ENCODE measurements at regions not wholly inside any gene's neighbourhood (a gene's known extent, or its start where the extent isn't known, plus 50 kb on each side); places are given as distances from the start of the nearest gene placed in this dataset.

DNA sequence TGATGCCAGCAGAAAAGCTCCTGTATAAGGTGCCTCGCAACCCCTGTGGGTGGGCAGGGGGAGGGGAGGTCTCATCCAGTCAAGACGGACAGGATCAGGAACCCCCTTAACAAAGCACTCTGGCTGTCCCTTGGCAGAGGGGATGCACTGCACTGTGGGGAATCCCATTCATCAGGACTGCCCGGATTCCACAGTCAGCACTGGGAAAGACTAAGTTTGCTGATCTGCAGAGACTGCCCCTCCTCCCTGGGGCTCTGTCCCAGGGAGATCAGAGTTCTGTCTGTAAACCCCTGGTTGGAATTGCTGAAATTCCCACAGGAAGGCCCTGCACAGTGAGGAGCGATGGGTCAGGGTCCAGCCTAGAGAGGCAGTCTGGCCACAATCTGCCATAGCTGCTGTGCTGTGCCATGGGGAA lies 149.5 kb upstream of the RBBP8 start:
- ATAC-seq (ENCODE audit: low read depth) (no peak), DNase-seq (no peak)
- H3K27ac Mint-ChIP-seq = no peak overlapping the region
- H3K4me3 Mint-ChIP-seq = no peak overlapping the region
- no peaks in the 10 kb centered on the region for H3K36me3 Mint-ChIP-seq
- POLR2A ChIA-PET = no interaction called here
- H3K27me3 Mint-ChIP-seq = peaks cover 10% of the 10 kb centered on the region
- no peaks in the 10 kb centered on the region for H3K9me3 Mint-ChIP-seq
- no peaks in the 10 kb centered on the region for H3K4me1 Mint-ChIP-seq

DNA sequence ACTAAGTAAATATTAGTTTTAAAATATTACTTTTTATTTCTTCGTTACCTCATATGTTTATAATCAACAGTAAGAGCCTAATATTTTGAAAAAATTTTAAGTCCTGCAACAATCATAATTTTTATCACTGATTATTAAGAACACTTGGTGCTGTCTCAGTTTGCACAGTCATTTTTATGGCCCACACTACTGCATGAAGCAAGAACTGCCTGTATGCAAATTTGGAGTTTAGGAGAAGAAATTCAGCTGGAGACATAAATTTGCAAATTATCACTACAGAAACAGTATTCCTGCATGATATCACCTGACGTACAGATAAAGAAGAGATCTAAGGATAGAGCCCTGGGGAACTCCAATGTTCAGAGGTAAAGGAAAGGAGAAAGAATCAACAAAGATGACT lies 144.1 kb upstream of the RBBP8 start:
- no peak overlapping the region for H3K27ac Mint-ChIP-seq
- H3K27me3 Mint-ChIP-seq = peaks cover 19% of the 10 kb centered on the region
- ATAC-seq (ENCODE audit: low read depth) = no peak
- POLR2A ChIA-PET = no interaction called here
- H3K4me3 Mint-ChIP-seq = no peak overlapping the region
- no peaks in the 10 kb centered on the region for H3K9me3 Mint-ChIP-seq
- no peaks in the 10 kb centered on the region for H3K4me1 Mint-ChIP-seq
- no peaks in the 10 kb centered on the region for H3K36me3 Mint-ChIP-seq
- no peak for DNase-seq

DNA sequence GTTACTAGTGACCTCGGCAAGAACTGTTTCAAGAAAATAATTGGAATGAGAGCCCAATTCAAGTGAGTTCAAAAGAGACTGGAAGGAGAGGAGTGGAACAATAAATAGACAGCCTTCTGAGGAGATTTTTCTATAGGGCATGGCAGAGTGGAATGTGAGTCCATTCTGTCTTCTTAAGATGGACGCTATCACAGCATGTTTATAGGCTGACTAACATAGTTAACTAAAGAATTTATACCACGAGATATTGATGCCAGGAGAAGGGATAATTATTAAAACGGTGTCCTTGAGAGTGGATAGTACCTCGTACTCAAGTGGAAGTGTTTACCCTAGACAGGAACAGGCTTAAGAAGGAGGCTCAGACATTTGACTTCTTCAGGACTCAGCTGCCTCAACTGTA lies 143.5 kb upstream of the RBBP8 start:
- H3K4me1 Mint-ChIP-seq = no peaks in the 10 kb centered on the region
- H3K36me3 Mint-ChIP-seq = no peaks in the 10 kb centered on the region
- H3K27ac Mint-ChIP-seq = no peak overlapping the region
- H3K9me3 Mint-ChIP-seq = no peaks in the 10 kb centered on the region
- H3K4me3 Mint-ChIP-seq = no peak overlapping the region
- ATAC-seq (ENCODE audit: low read depth) (no peak), DNase-seq (no peak)
- POLR2A ChIA-PET = no interaction called here
- peaks cover 22% of the 10 kb centered on the region for H3K27me3 Mint-ChIP-seq

DNA sequence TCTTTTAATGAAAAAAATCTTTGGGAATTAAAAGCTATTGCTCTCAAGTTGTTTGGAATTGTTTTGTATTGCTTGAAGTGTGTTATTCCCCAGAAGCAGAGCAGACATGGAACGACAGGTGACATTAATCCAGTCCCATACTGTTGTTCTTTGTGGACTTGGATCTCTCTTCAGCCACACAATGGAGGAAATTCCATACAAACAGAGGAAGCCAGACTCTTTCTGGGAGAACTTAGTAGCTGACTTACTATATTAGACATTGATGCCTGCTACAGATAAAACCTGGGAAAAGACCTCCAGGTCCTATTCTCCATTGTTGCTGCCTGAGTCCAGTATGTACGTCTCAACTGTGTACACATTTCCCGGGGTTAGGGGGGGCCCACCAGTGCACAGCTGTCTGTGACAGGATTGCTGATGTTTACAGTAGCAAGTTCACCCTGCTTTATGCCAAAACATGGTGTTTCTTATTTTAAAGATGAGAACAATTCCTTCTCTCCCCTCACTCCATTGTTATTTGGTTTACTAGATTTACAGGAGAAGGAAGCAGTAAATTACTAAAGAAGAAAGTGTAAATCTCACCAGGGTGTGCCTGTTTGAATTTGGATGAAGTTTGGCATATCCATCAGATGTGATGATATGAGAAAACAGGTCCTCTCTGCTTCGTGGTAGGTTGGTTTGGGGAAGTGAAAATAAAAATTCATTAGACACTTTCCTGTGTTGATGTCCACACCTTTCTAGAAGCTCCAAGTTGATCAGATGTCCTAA lies 142.4 kb upstream of the RBBP8 start:
- H3K27me3 Mint-ChIP-seq = peaks cover 26% of the 10 kb centered on the region
- DNase-seq (no peak), ATAC-seq (ENCODE audit: low read depth) (no peak)
- no peaks in the 10 kb centered on the region for H3K4me1 Mint-ChIP-seq
- no peak overlapping the region for H3K27ac Mint-ChIP-seq
- no peak overlapping the region for H3K4me3 Mint-ChIP-seq
- POLR2A ChIA-PET = no interaction called here
- no peaks in the 10 kb centered on the region for H3K9me3 Mint-ChIP-seq
- H3K36me3 Mint-ChIP-seq = no peaks in the 10 kb centered on the region

DNA sequence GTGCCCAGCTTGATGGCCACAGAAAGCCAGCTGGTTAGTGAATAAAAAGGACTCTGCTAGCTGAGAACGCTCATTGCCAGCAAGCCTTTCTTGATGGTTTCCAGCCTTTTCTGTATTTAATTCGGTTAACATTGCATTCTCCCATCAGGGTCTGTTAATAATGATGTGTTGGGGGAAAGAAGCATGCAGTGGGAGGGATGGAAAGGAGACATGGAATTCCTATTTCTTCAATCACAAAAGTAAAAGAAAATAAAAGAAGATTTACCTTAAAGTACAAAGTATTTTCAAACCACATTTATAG lies 141.9 kb upstream of the RBBP8 start:
- Mint-ChIP-seq H3K4me3 (no peak overlapping the region), H3K27ac (no peak overlapping the region), H3K9me3 (no peaks in the 10 kb centered on the region), H3K27me3 (peaks cover 30% of the 10 kb centered on the region), H3K4me1 (no peaks in the 10 kb centered on the region), H3K36me3 (no peaks in the 10 kb centered on the region)
- ATAC-seq (ENCODE audit: low read depth) (no peak), DNase-seq (no peak)
- POLR2A ChIA-PET = no interaction called here

DNA sequence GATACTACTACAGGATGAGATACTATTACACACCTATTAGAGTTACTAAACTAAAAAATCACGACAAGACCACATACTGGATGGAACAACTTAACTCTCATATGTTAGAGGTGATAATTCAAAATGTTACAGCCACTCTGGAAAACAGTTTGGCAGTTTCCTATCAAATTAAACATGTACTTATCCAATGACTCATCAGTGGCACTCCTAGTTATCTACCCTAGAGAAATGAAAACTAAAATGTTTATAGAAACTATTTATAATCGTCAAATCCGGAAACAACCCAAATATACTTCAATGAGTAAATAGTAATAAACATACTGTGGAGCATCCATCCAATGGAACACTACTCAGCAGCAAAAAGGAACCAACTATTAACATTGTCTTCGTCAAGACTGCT lies 137.0 kb upstream of the RBBP8 start:
- Mint-ChIP-seq H3K27ac (no peak overlapping the region), H3K36me3 (no peaks in the 10 kb centered on the region), H3K9me3 (no peaks in the 10 kb centered on the region), H3K4me3 (no peak overlapping the region), H3K4me1 (no peaks in the 10 kb centered on the region), H3K27me3 (peaks cover 31% of the 10 kb centered on the region)
- ATAC-seq (ENCODE audit: low read depth) (no peak), DNase-seq (no peak)
- POLR2A ChIA-PET = interaction anchor here (0.6 kb wide), 1 partner anchor 146 kb away, joined by 5 read pairs; no protein-coding TSS in a partner anchor

DNA sequence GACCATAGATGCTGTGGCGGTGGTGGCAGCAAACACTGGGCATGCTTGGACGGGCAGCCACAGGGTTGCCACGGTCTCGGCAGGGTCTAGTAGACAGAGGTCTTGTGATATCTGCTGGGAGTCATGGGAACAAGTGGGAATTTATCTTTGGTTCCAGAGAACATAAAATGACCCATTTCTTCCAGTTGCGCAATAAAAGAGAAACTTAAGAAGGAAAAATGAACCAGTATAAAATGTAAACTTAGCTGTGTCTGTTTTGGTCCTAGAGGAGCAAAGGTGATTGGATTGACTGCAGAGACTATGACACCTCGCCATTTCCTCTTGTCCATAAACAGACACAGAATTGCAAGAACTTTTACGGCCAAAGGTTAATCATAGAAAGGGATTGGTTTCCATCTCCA lies 132.6 kb upstream of the RBBP8 start:
- Mint-ChIP-seq H3K4me1 (no peaks in the 10 kb centered on the region), H3K27me3 (peaks cover 21% of the 10 kb centered on the region), H3K36me3 (no peaks in the 10 kb centered on the region), H3K4me3 (no peak overlapping the region), H3K9me3 (no peaks in the 10 kb centered on the region), H3K27ac (no peak overlapping the region)
- DNase-seq = no peak
- POLR2A ChIA-PET = no interaction called here
- ATAC-seq (ENCODE audit: low read depth) = no peak

DNA sequence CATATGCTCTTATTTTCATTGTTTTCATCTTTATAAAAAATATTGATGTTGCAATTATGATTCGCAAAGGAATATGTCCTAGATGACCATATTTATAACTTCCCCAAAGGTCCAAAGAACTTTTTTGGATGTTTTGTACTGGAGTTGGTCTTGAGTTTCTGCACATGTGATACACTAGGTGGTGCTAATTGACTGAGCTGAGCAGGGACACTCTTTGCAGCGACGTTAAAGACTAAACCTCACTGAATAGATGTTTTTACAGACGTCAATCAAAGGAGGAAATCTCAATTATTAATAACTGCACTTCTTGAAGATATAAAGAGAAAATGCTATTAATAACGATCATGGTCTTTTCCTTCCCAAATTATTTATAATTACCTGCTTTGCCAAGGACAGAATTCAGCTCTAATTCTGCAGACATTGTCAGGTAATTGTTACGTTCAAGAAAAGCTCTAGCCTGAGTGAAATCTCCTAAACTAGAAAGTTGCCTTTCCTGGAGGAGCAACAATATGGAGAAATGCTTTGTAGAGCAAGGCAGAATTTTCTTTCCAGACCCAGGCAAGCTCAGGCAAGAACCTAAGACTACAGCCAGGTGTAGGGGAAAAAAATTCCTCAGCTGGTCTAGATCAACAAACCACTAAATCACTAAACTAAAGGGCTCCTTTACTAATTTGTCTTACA lies 119.3 kb upstream of the RBBP8 start:
- Mint-ChIP-seq H3K36me3 (no peaks in the 10 kb centered on the region), H3K4me3 (no peak overlapping the region), H3K9me3 (no peaks in the 10 kb centered on the region), H3K27ac (no peak overlapping the region), H3K27me3 (peaks cover 15% of the 10 kb centered on the region), H3K4me1 (no peaks in the 10 kb centered on the region)
- DNase-seq (no peak), ATAC-seq (ENCODE audit: low read depth) (no peak)
- POLR2A ChIA-PET = no interaction called here

DNA sequence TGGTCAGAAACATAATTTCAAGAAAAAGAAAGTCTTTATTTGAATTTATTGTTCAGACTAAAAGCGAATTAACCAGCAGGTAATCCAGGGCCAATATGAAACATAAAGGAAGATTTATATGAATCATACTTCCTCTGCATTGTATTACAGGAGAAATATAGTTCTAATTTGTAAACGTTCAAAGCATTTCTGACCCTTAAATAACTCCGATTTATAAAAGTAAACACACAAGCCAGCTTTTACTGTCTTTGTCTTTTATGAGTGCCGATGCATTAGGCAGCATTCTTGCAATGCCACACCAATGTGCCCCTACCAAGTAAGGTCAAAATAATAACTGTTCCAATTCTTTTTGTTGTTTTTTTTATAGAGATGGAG lies 118.8 kb upstream of the RBBP8 start:
- POLR2A ChIA-PET = no interaction called here
- no peak for ATAC-seq (ENCODE audit: low read depth)

DNA sequence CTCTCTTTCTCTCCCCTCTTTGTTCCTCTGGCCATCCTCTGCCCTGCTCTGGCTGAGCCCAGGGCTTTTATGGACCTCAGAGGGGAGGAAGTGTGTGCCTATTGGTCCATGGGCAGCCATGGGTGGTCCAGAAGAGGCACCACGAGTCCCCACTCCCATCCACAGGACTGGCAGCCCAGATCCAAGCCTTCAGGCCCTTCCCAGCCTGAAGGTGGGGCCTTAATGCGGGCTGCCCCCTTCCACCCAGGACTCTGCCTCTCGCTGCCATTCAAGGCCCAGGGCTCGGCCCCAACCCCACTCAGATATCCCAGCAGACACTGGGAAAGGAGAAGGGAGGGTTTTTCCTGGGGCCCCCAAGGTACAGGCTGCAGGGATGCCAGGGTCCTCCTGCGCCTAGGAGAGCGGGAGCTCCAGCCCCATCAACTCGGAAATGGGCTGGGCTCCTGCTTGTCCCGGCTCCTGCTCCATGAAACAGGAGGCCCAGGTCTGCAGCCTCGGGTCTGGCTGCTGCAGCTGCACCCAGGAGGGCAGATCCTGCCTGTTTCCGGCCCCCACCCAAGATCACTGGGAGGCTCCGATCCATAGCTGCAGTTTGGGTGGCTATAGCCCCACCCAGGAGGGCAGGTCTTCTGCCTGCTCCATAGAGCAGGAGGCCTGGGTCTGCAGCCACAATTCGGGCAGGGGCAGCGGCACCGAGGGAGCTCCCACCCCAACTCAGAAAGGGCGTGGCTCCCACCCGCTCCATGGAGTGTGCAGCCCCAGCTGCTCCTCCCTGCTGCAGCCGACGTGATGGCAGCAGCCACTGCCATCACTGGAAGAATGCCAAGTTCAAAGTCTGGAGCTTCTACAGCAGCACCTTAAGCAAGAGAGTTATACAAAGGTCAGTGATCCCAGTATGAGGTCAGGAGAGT lies 116.6 kb upstream of the RBBP8 start:
- Mint-ChIP-seq H3K4me3 (no peak overlapping the region), H3K9me3 (no peaks in the 10 kb centered on the region), H3K4me1 (no peaks in the 10 kb centered on the region), H3K27ac (no peak overlapping the region), H3K36me3 (no peaks in the 10 kb centered on the region), H3K27me3 (peaks cover 15% of the 10 kb centered on the region)
- ATAC-seq (ENCODE audit: low read depth) (no peak), DNase-seq (no peak)
- POLR2A ChIA-PET = no interaction called here

More for the DNA sequence above, 118.8 kb upstream of the RBBP8 start:
- Mint-ChIP-seq H3K9me3 (no peaks in the 10 kb centered on the region), H3K4me1 (no peaks in the 10 kb centered on the region), H3K27ac (no peak overlapping the region), H3K4me3 (no peak overlapping the region), H3K36me3 (no peaks in the 10 kb centered on the region), H3K27me3 (peaks cover 15% of the 10 kb centered on the region)
- no peak for DNase-seq

DNA sequence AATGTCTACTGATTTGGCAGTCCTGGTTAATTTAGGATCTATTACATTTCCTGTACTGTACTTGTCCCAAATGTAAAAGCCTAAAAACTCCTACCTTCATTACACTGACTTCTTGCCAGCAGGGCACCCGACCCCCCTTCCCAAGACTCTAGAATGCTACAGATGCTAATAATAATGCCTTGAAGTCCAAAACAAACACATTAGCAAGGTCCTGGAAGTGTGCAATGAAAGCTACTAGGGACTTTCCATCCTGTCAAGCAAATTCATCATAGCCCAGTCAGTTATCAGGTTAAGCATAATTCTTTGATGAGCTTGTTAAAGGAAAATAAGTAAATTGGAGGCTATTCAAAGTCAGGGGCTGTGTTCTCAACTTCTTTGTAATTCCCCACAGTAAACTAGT lies 115.3 kb upstream of the RBBP8 start:
- ATAC-seq (ENCODE audit: low read depth) (no peak), DNase-seq (no peak)
- POLR2A ChIA-PET = no interaction called here
- no peaks in the 10 kb centered on the region for H3K9me3 Mint-ChIP-seq
- no peaks in the 10 kb centered on the region for H3K4me1 Mint-ChIP-seq
- H3K27me3 Mint-ChIP-seq = peaks cover 12% of the 10 kb centered on the region
- no peak overlapping the region for H3K4me3 Mint-ChIP-seq
- H3K36me3 Mint-ChIP-seq = no peaks in the 10 kb centered on the region
- H3K27ac Mint-ChIP-seq = no peak overlapping the region

DNA sequence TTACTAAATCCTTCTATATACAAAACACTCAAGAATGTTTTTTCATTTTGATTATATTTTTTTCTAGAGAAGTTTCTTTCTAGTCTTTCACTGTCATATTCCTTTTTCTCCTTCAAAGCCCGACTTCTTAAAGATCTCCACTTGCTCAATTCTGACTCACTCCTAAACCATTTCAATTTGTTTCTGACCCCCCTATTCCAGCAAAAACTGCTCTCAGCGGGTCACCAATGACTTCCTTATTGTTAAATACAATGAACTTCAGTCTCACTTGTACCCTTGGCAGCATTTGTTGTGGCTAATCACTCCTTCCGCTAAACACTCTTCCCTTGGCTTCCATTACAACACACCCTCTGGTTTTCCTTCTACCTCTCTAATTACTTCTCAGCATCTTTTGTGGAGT lies 111.1 kb upstream of the RBBP8 start:
- DNase-seq = no peak
- Mint-ChIP-seq H3K4me3 (no peak overlapping the region), H3K4me1 (no peaks in the 10 kb centered on the region), H3K9me3 (no peaks in the 10 kb centered on the region), H3K36me3 (no peaks in the 10 kb centered on the region), H3K27me3 (peaks cover 10% of the 10 kb centered on the region), H3K27ac (no peak overlapping the region)
- POLR2A ChIA-PET = no interaction called here
- ATAC-seq (ENCODE audit: low read depth) = no peak

DNA sequence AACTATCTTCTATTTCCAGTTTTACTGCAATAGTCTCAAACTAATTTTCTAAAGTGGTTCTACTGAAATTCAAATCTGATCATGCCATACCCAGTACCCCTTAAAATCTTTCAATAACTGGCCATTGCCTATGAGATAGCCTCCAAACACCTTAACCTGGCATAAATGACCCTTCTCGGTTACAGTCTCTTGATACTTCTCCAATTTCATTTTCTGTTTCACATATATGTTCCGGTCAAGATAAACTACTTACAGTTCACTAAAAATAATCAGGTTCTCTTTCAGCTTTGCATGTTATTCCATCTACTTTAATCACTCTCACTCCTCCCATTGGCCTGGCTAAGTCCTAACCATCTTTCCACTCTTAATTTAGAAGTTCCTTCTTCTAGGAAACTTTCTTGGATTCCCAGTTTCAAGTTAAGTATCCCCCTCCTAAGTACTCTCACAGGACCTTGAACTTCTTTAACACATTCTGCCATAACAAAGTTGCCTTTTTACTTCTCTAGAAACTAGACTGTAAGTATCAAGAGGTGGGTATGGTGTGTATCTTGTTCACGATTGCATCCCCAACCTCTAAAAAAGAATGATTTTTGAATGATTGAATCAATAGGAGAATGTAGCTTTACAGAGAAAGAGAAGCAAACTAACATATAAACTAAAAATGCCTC lies 110.2 kb upstream of the RBBP8 start:
- POLR2A ChIA-PET = no interaction called here
- Mint-ChIP-seq H3K4me3 (no peak overlapping the region), H3K27ac (no peak overlapping the region)

More for the DNA sequence above, 110.2 kb upstream of the RBBP8 start:
- DNase-seq = no peak
- Mint-ChIP-seq H3K36me3 (no peaks in the 10 kb centered on the region), H3K27me3 (peaks cover 8% of the 10 kb centered on the region), H3K4me1 (no peaks in the 10 kb centered on the region), H3K9me3 (no peaks in the 10 kb centered on the region)
- ATAC-seq (ENCODE audit: low read depth) = no peak
